ENCODE measurements at regions not wholly inside any gene's neighbourhood (a gene's known extent, or its start where the extent isn't known, plus 50 kb on each side); places are given as distances from the start of the nearest gene placed in this dataset.
A peak's percentile ranks its signal among the peaks of the same experiment; 100 is the strongest.

DNA sequence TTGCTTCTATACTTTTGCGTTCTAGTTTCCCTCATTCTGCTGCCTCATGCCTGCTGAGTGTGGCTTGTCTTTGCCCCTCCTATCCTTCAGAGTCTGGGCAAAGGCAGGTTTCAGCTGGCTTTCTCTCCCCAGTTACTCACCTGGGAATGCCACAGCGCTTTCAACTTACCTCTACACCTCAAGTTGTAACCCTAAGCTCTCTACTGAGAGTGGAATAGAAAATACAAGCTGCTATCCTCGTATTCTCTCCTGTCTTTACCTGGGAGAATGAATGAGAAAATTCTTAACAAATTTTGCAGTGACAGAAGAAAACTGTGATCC lies 316.3 kb upstream of the KLF12 start:
- no peak for DNase-seq (ENCODE audit: low read depth)
- TF ChIP-seq, protein P1, sequence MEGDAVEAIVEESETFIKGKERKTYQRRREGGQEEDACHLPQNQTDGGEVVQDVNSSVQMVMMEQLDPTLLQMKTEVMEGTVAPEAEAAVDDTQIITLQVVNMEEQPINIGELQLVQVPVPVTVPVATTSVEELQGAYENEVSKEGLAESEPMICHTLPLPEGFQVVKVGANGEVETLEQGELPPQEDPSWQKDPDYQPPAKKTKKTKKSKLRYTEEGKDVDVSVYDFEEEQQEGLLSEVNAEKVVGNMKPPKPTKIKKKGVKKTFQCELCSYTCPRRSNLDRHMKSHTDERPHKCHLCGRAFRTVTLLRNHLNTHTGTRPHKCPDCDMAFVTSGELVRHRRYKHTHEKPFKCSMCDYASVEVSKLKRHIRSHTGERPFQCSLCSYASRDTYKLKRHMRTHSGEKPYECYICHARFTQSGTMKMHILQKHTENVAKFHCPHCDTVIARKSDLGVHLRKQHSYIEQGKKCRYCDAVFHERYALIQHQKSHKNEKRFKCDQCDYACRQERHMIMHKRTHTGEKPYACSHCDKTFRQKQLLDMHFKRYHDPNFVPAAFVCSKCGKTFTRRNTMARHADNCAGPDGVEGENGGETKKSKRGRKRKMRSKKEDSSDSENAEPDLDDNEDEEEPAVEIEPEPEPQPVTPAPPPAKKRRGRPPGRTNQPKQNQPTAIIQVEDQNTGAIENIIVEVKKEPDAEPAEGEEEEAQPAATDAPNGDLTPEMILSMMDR (conservative IDR thresholded peaks at IDR 0.05; ENCODE audit: control insufficient read depth, insufficient read depth, low read depth, low read length) = no peak
- H3K4me3 ChIP-seq (ENCODE audit: control insufficient read depth, low read depth, low read length) = no peak overlapping the region

DNA sequence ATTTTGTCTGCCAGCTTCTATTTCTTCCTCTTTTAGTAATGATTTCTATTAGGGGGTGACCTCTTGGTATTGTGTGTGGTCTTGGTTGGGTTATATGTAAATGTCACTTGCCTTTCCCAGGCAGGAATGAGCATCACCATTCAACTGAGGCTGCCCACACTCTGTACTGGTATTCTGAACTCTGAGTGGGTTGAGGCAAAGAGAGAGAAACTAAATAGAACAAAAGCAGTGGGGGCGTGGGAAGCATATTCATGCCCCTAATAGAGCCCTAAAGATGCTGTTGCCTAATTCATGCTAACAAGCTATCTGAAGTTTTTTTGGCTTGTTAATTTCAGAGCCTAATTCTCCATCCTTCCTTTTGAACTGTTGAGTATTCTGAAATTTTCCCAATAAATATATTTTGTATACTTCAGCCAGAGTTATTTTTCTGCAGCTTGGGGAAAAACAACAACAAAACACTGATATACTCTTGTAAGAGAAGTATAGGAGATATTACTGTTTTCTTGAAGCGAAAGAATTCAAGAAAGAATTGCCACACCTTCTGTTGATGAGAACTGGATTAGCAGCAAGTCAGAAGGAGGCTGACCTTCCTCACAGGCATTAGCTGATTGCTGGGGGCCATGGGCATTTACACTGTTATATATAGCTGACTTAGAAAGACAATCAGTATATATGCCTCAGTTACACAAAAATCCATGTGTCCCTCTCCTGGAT lies 315.8 kb upstream of the KLF12 start:
- H3K4me3 ChIP-seq (ENCODE audit: control insufficient read depth, low read depth, low read length) = no peak overlapping the region
- TF ChIP-seq, protein P1 (conservative IDR thresholded peaks at IDR 0.05; ENCODE audit: control insufficient read depth, insufficient read depth, low read depth, low read length) = no peak
- no peak for DNase-seq (ENCODE audit: low read depth)

DNA sequence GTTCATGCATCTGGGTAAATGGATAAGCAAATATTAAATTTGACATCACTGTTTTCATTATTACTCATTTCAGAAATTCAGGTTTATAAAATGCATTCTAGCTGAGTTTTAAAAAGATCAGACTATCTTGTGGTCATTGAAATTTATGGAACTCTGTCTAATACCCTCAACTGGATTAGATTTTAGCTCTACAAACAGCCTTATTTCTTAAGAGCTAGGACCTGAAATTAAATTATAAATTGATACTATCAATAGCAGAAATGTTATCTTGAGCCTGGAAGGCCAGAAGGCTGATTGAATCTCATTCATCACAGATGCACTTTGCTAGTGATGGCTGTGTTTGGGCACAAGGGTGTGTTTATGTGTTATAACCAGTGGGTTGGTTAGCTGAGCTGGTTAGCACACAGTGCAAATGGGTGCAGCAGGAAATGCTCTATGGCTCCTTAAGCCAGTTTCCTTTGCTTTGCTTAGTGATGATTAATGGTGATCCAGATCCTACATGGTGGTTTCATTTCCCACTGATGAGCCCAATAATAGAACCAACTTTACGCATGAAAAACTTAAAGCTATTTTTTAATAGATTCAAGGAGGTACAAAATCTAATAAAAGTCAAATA lies 310.8 kb upstream of the KLF12 start:
- H3K4me3 ChIP-seq (ENCODE audit: control insufficient read depth, low read depth, low read length) = no peak overlapping the region
- TF ChIP-seq, protein P1 (conservative IDR thresholded peaks at IDR 0.05; ENCODE audit: control insufficient read depth, insufficient read depth, low read depth, low read length) = no peak
- DNase-seq (ENCODE audit: low read depth) = peak; percentile 27

DNA sequence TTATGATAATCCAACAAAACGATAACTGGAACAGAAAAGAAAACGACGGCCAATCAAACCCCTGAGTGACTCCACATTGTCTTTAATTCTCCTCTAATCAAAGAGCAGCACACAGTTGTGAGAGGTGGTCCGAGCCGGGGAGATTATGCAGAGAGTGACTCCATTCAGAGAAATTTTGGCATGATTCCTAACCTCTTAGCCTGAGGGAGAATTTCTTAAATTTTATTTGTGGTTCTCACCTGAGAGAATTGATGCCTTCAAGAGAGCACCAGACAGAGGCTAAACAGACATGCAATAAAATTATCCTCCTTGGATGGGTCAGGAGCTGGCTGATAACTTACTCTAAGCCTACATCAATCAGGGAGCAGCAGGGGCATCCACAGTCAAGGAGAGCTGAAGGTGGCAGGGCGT lies 310.0 kb upstream of the KLF12 start:
- DNase-seq (ENCODE audit: low read depth) = no peak
- no peak overlapping the region for H3K4me3 ChIP-seq (ENCODE audit: control insufficient read depth, low read depth, low read length)
- TF ChIP-seq, protein P1 (conservative IDR thresholded peaks at IDR 0.05; ENCODE audit: control insufficient read depth, insufficient read depth, low read depth, low read length) = no peak

DNA sequence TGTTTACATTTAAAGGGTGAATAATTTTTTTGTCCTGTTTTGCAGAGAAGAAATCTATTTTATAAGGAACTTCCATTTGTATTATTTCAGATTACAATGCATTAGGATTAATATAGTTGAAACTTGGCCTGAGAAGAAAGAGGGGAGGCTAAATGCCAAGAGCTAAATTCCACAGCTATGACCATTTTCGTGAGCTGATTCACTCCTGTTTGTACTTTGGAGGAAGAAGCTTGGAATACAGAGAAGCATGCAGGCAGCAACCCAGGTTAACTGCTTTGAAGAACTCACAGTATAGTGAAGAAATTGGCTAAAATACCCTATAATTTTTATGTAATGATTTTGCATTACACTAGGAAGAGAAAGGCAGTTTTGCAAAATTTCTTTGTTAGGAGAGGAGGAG lies 309.4 kb upstream of the KLF12 start:
- TF ChIP-seq, protein P1 (conservative IDR thresholded peaks at IDR 0.05; ENCODE audit: control insufficient read depth, insufficient read depth, low read depth, low read length) = no peak
- DNase-seq (ENCODE audit: low read depth) = peak; percentile 86
- H3K4me3 ChIP-seq (ENCODE audit: control insufficient read depth, low read depth, low read length) = no peak overlapping the region

DNA sequence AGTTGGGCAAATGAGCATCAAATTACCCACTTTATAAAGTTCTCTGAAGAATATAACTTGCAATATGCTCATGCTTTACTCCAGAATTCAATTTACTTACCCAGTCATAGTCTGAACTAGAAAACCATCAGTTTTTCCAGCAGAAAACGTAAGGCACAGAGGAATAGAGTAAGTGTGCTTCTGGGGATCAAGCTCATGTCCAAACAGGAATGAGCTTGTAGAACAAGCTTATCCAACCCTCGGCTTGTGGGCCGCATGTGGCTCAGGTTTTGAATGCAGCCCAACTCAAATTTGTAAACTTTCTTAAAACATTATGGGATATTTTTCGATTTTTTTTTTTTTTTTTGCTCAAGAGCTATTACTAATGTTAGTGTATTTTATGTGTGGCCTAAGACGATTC lies 308.5 kb upstream of the KLF12 start:
- H3K4me3 ChIP-seq (ENCODE audit: control insufficient read depth, low read depth, low read length) = no peak overlapping the region
- TF ChIP-seq, protein P1 (conservative IDR thresholded peaks at IDR 0.05; ENCODE audit: control insufficient read depth, insufficient read depth, low read depth, low read length) = no peak
- DNase-seq (ENCODE audit: low read depth) = no peak
